GM12878 (cell line): ENCODE measurements at regions not wholly inside any gene's neighbourhood (a gene's known extent, or its start where the extent isn't known, plus 50 kb on each side); places are given as distances from the start of the nearest gene placed in this dataset.

Experiments
- POLR2A ChIP-seq: IDR thresholded peaks from 2 replicates; pipeline ENCODE4 v1.6.1; 2011; ENCODE audit warnings: low read depth, mild to moderate bottlenecking, low read length
- USF2 ChIP-seq: IDR thresholded peaks from 2 replicates; pipeline ENCODE4 v1.6.1; 2011; ENCODE audit warnings: low read depth, low read length, improper control_type of control experiment, borderline replicate concordance

GRCh38 chr2:65779021-65779420 lies 346.6 kb upstream of the SPRED2 start:
- TF ChIP-seq POLR2A (no peak), USF2 (no peak)
